Uterus (tissue), 2 donors: ENCODE measurements at regions not wholly inside any gene's neighbourhood (a gene's known extent, or its start where the extent isn't known, plus 50 kb on each side); places are given as distances from the start of the nearest gene placed in this dataset.

Source experiments
- POLR2A ChIP-seq, 2 donors: fragments of 450-650 bp; IDR thresholded peaks; one replicate each; pipeline ENCODE4 v1.6.1; 2016; ENCODE audit warnings: antibody characterized with exemption in 2 of 2, mild to moderate bottlenecking in 1 of 2, moderate library complexity in 1 of 2
- TF ChIP-seq, protein P1 (sequence below), 4 experiments: fragments of 200-600 bp in 2 of 4; fragments of 450-650 bp in 2 of 4; sonication (generic) in 2 of 4; IDR thresholded peaks; one replicate each; pipeline ENCODE4 v1.5.1; 2016 to 2019; ENCODE audit warnings: antibody characterized with exemption in 4 of 4, mild to moderate bottlenecking in 2 of 4, moderate library complexity in 1 of 4

DNA sequence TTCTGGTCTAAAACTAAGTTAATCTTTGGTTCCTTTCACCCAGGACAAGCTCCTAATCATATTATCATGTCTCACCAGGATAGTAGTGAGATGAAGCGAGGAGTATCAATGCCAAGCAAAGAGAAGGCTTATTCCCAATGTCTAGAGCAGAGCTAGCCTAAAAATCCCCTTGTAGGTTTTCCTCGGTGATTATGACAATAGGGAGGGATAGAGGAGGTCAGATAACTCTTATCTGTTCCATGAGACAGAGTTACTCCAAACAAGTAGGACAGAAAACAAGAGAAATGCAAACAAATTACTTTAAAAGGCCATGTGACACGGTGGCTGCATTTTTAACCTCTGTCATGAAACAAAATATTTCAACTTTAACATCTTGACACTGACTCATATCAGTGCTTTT lies 623.1 kb downstream of the ADCYAP1 start:
- TF ChIP-seq, protein P1, sequence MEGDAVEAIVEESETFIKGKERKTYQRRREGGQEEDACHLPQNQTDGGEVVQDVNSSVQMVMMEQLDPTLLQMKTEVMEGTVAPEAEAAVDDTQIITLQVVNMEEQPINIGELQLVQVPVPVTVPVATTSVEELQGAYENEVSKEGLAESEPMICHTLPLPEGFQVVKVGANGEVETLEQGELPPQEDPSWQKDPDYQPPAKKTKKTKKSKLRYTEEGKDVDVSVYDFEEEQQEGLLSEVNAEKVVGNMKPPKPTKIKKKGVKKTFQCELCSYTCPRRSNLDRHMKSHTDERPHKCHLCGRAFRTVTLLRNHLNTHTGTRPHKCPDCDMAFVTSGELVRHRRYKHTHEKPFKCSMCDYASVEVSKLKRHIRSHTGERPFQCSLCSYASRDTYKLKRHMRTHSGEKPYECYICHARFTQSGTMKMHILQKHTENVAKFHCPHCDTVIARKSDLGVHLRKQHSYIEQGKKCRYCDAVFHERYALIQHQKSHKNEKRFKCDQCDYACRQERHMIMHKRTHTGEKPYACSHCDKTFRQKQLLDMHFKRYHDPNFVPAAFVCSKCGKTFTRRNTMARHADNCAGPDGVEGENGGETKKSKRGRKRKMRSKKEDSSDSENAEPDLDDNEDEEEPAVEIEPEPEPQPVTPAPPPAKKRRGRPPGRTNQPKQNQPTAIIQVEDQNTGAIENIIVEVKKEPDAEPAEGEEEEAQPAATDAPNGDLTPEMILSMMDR (IDR thresholded peaks at IDR 0.05): no peak
- no peak for TF ChIP-seq POLR2A (IDR thresholded peaks at IDR 0.05)
